A549 (cell line): ENCODE measurements at regions not wholly inside any gene's neighbourhood (a gene's known extent, or its start where the extent isn't known, plus 50 kb on each side); places are given as distances from the start of the nearest gene placed in this dataset.

Experiments
- ATAC-seq, 2 experiments: fragments of 200-7000 bp in 1 of 2; fragments of >200 bp in 1 of 2; cut with Nextera tagmentation in 1 of 2; cut with Tn5 transposase in 1 of 2; 3 replicates each; pipeline versions ENCODE4 v1.8.0 to v1.9.1; 2018 to 2020; ENCODE audit warnings: mild to moderate bottlenecking in 1 of 2, moderate library complexity in 1 of 2
- CTCF ChIA-PET: fragments of 300-600 bp; sonication (Branson Sonifier 250); formaldehyde crosslinking; extraction: SDS; loops from one replicate; lab custom pipeline; 2021; ENCODE audit warnings: antibody characterized with exemption, inconsistent platforms; lab: Yijun Ruan, JAX
- POLR2A ChIA-PET: fragments of 350-600 bp; formaldehyde crosslinking; extraction: SDS; loops from one replicate; lab custom pipeline; 2021; ENCODE audit warnings: antibody characterized with exemption, inconsistent platforms; lab: Yijun Ruan, JAX
- DNase-seq, 2 experiments: peaks; one replicate each; pipeline versions ENCODE4 v3.0.0 to v3.0.0-alpha.2; 2011 to 2016; ENCODE audit warnings: low read depth in 1 of 2, low spot score in 1 of 2
- FAIRE-seq: peaks from 2 replicates; lab custom pipeline; 2011; peaks lifted over from hg19 to GRCh38; lab: Jason Lieb, UNC
- H3K27ac ChIP-seq, 2 experiments: fragments of >200 bp; sonication (Bioruptor Twin); formaldehyde crosslinking; 3 replicates each; pipeline ENCODE4 v1.5.1; 2016 to 2017
- H3K4me1 ChIP-seq: fragments of >200 bp; sonication (Bioruptor Twin); formaldehyde crosslinking; 3 replicates; pipeline ENCODE4 v1.6.1; 2016
- H3K4me2 ChIP-seq: fragments of >200 bp; sonication (Bioruptor Twin); formaldehyde crosslinking; 3 replicates; pipeline ENCODE4 v1.6.1; 2016
- H3K4me3 ChIP-seq: fragments of >200 bp; sonication (Bioruptor Twin); formaldehyde crosslinking; 3 replicates; pipeline ENCODE4 v1.5.1; 2016
- H3K9me3 ChIP-seq: fragments of >200 bp; sonication (Bioruptor Twin); formaldehyde crosslinking; 3 replicates; pipeline ENCODE4 v1.6.1; 2016
- CBX2 ChIP-seq: fragments of 200-600 bp; sonication (generic); IDR thresholded peaks from 2 replicates; pipeline ENCODE4 v1.6.1; 2016; ENCODE audit warnings: low read depth, mild to moderate bottlenecking, borderline replicate concordance
- CEBPB ChIP-seq, 2 experiments: fragments of >200 bp in 1 of 2; sonication (Bioruptor Twin) in 1 of 2; formaldehyde crosslinking in 1 of 2; IDR thresholded peaks; 2 replicates each; pipeline ENCODE4 v1.6.1; 2012 to 2016
- EHF ChIP-seq: fragments of 250-450 bp; sonication (Bioruptor Pico); IDR thresholded peaks from 2 replicates; pipeline ENCODE4 v1.5.0; 2020; ENCODE audit warnings: mild to moderate bottlenecking
- EP300 ChIP-seq, 2 experiments: fragments of >200 bp; sonication (Bioruptor Twin); formaldehyde crosslinking; IDR thresholded peaks; 2 replicates in 1 of 2; 3 replicates in 1 of 2; pipeline ENCODE4 v1.6.1; 2016 to 2017
- FOSB ChIP-seq: fragments of 250-450 bp; sonication (Bioruptor Pico); IDR thresholded peaks from 2 replicates; pipeline ENCODE4 v1.5.0; 2020; ENCODE audit warnings: mild to moderate bottlenecking, moderate library complexity
- FOXS1 ChIP-seq: fragments of 250-450 bp; sonication (Bioruptor Pico); IDR thresholded peaks from 2 replicates; pipeline ENCODE4 v1.5.0; 2020; ENCODE audit warnings: mild to moderate bottlenecking, moderate library complexity
- HDAC2 ChIP-seq: fragments of 200-600 bp; sonication (generic); IDR thresholded peaks from 2 replicates; pipeline ENCODE4 v1.6.1; 2016
- HEYL ChIP-seq: fragments of 250-450 bp; sonication (Bioruptor Pico); IDR thresholded peaks from 2 replicates; pipeline ENCODE4 v1.8.0; 2021; ENCODE audit warnings: mild to moderate bottlenecking, moderate library complexity
- HOXA7 ChIP-seq: fragments of 250-450 bp; sonication (Bioruptor Pico); IDR thresholded peaks from 2 replicates; pipeline ENCODE4 v1.5.0; 2020; ENCODE audit warnings: mild to moderate bottlenecking, moderate library complexity
- HOXB13 ChIP-seq: fragments of 250-450 bp; sonication (Bioruptor Pico); IDR thresholded peaks from 2 replicates; pipeline ENCODE4 v1.5.0; 2020; ENCODE audit warnings: low read depth, mild to moderate bottlenecking, moderate library complexity
- JUN ChIP-seq, 2 experiments: fragments of >200 bp; sonication (Bioruptor Twin); formaldehyde crosslinking; IDR thresholded peaks; 2 replicates in 1 of 2; 3 replicates in 1 of 2; pipeline ENCODE4 v1.6.1; 2016 to 2017
- JUNB ChIP-seq: fragments of >200 bp; sonication (Bioruptor Twin); formaldehyde crosslinking; IDR thresholded peaks from 2 replicates; pipeline ENCODE4 v1.6.1; 2016
- KDM1A ChIP-seq: fragments of 200-600 bp; sonication (generic); IDR thresholded peaks from 2 replicates; pipeline ENCODE4 v1.6.1; 2016; ENCODE audit warnings: low read depth, mild to moderate bottlenecking
- KDM5A ChIP-seq: fragments of 200-600 bp; sonication (generic); IDR thresholded peaks from 2 replicates; pipeline ENCODE4 v1.6.1; 2016; ENCODE audit warnings: antibody characterized with exemption, mild to moderate bottlenecking
- MAFK ChIP-seq: fragments of 450-650 bp; IDR thresholded peaks from 2 replicates; pipeline ENCODE4 v1.6.1; 2014; ENCODE audit not compliant: partially characterized antibody
- NFE2L2 ChIP-seq: fragments of 150-350 bp; conservative IDR thresholded peaks from 2 replicates; pipeline ENCODE4 v1.6.1; 2014; ENCODE audit warnings: low read length
- NR3C1 ChIP-seq: fragments of >200 bp; sonication (Bioruptor Twin); formaldehyde crosslinking; IDR thresholded peaks from 3 replicates; pipeline ENCODE4 v1.6.1; 2017
- RNF2 ChIP-seq: fragments of 200-600 bp; sonication (generic); IDR thresholded peaks from 2 replicates; pipeline ENCODE4 v1.6.1; 2016; ENCODE audit warnings: low read depth, mild to moderate bottlenecking, antibody characterized with exemption, moderate library complexity, borderline replicate concordance
- SMC3 ChIP-seq: fragments of >200 bp; sonication (Bioruptor Twin); formaldehyde crosslinking; IDR thresholded peaks from 3 replicates; pipeline ENCODE4 v1.6.1; 2018; ENCODE audit warnings: inconsistent platforms
- SREBF2 ChIP-seq: fragments of 450-650 bp; IDR thresholded peaks from 2 replicates; pipeline ENCODE4 v1.6.1; 2014; ENCODE audit warnings: mild to moderate bottlenecking, moderate library complexity
- ZC3H11A ChIP-seq: fragments of 450-650 bp; IDR thresholded peaks from 2 replicates; pipeline ENCODE4 v1.6.1; 2014; ENCODE audit warnings: antibody characterized with exemption, mild to moderate bottlenecking
- ZFP36 ChIP-seq: fragments of 450-650 bp; IDR thresholded peaks from 2 replicates; pipeline ENCODE4 v1.6.1; 2014; ENCODE audit warnings: borderline replicate concordance; ENCODE audit not compliant: partially characterized antibody
- WGBS: methylation state at CpG from one replicate; pipeline ENCODE4 v1.1.6; 2017; ENCODE audit errors: missing lambda C conversion rate; 5-methylcytosine and 5-hydroxymethylcytosine counted together
- TF ChIP-seq, protein P1 (sequence below): fragments of 150-350 bp; IDR thresholded peaks from 2 replicates; pipeline ENCODE4 v1.6.1; 2014; ENCODE audit warnings: low read depth, mild to moderate bottlenecking, low read length
- TF ChIP-seq, protein P2 (sequence below): IDR thresholded peaks from 2 replicates; pipeline ENCODE4 v1.6.1; 2012
- TF ChIP-seq, protein P3 (sequence below): fragments of 200-600 bp; sonication (generic); IDR thresholded peaks from 2 replicates; pipeline ENCODE4 v1.6.1; 2016; ENCODE audit warnings: antibody characterized with exemption, mild to moderate bottlenecking, moderate library complexity
- TF ChIP-seq, protein P4 (sequence below): IDR thresholded peaks from 2 replicates; pipeline ENCODE4 v1.6.1; 2012

DNA sequence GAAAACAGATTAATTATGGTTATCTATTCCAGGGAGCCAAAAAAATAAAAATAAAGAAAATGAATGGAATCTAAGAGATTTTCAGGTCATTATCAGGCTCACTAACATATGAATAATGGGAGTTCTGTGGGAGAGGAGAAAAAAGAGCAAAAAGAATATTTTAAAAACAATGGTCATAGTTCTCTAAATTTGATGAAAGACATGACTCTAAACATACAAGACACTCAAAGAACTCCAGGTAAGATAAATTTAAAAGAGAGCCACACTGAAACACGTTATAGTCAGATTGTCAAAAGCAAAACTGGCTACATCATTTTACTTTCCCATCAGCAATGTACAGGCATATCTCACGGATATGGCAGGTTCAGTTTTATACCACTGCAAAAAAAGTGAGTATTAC is 520.0 kb downstream of the ANKRD50 start (continued):
- no peak for TF ChIP-seq MAFK
- TF ChIP-seq NR3C1: no peak
- TF ChIP-seq, protein P1, sequence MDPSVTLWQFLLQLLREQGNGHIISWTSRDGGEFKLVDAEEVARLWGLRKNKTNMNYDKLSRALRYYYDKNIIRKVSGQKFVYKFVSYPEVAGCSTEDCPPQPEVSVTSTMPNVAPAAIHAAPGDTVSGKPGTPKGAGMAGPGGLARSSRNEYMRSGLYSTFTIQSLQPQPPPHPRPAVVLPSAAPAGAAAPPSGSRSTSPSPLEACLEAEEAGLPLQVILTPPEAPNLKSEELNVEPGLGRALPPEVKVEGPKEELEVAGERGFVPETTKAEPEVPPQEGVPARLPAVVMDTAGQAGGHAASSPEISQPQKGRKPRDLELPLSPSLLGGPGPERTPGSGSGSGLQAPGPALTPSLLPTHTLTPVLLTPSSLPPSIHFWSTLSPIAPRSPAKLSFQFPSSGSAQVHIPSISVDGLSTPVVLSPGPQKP: no peak
- TF ChIP-seq ZC3H11A: no peak
- no peak for TF ChIP-seq SMC3
- TF ChIP-seq, all 56 proteins: peak for 0

DNA sequence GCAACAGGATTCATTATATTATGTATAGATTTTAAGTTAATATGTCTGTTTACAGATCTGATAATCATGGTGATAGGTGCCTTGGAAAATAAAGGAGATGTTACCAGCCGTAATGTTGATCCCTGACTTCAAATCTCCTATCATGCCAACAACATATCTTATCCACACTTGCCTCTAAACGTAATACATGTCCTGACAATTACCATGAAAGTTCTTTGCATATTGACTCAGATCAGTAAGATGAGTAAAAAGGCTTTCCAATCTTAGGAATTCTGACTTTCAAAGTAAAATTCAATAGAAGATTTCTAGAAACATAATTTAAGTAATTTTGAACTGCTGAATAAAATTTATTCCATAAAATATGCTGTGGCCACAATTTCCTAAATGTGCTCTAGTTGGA is 513.3 kb downstream of the ANKRD50 start:
- ChIA-PET CTCF (no interaction called here), POLR2A (no interaction called here)
- H3K9me3 ChIP-seq: no peaks in the 10 kb centered on the region
- ATAC-seq (no peak), FAIRE-seq (no peak), DNase-seq (no peak)
- H3K27ac ChIP-seq: no peak overlapping the region
- H3K4me3 ChIP-seq: no peak overlapping the region
- no peaks in the 10 kb centered on the region for H3K4me1 ChIP-seq
- no peak overlapping the region for H3K4me2 ChIP-seq
- WGBS: 75% methylated on average over 2 of the region's 2 CpGs
- no peak for TF ChIP-seq NFE2L2
- TF ChIP-seq EHF (CRISPR knock-in tag): no peak
- TF ChIP-seq FOXS1: no peak
- TF ChIP-seq ZFP36: no peak
- TF ChIP-seq FOSB (CRISPR knock-in tag): no peak
- no peak for TF ChIP-seq HDAC2
- no peak for TF ChIP-seq CEBPB (IDR thresholded peaks at IDR 0.05)
- TF ChIP-seq KDM5A: no peak

DNA sequence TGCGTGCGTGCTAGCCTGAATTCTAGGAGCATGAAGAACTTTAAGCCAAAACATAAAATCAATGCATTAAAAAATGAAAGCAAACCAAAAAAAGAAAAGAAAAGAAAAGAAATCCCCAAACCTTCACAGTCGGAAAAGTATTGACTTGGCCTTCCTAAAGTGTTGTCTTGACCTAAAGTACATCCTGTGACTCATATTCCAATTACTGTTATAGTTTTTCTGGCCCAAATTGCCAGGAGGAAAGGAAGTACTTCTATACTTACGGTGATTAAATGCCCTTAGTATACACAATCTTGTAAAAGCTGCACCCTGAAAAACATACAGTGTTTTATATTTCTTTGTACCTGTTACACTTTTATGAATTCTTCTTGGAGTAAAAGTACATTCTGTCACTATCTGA is 512.8 kb downstream of the ANKRD50 start:
- Histone ChIP-seq H3K4me2 (no peak overlapping the region), H3K4me3 (no peak overlapping the region), H3K9me3 (no peaks in the 10 kb centered on the region), H3K4me1 (no peaks in the 10 kb centered on the region), H3K27ac (no peak overlapping the region)
- no peak for FAIRE-seq
- CTCF ChIA-PET: no interaction called here
- no peak for DNase-seq
- POLR2A ChIA-PET: no interaction called here
- 52% methylated on average over 4 of the region's 4 CpGs for WGBS
- TF ChIP-seq, protein P2, sequence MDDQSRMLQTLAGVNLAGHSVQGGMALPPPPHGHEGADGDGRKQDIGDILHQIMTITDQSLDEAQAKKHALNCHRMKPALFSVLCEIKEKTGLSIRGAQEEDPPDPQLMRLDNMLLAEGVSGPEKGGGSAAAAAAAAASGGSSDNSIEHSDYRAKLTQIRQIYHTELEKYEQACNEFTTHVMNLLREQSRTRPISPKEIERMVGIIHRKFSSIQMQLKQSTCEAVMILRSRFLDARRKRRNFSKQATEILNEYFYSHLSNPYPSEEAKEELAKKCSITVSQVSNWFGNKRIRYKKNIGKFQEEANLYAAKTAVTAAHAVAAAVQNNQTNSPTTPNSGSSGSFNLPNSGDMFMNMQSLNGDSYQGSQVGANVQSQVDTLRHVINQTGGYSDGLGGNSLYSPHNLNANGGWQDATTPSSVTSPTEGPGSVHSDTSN: no peak
- TF ChIP-seq ZC3H11A (no peak), EP300 (IDR thresholded peaks at IDR 0.05) (no peak), SMC3 (no peak), KDM5A (no peak), HEYL (CRISPR knock-in tag) (no peak), HOXB13 (no peak), KDM1A (no peak), HOXA7 (no peak), CBX2 (no peak), JUNB (no peak)
- ATAC-seq: no peak

DNA sequence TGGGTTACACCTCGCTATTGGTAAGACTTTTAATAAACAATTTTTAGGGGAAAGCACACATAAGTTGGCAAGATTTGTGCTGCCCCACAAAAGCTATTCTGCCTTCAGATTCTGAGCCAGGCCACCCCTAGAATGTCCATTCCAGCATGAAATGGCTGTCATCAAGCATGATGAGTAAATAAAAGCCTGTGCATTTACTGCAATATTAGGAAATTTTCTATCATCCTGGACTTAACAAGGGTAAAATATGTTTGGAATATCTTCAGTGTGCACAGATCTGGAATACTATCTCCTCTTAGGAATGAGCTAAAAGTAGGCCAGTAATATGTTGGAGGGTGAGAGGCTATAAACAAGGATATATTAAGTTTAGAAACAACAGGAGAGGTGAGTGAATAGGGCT is 510.9 kb downstream of the ANKRD50 start:
- Histone ChIP-seq H3K9me3 (no peaks in the 10 kb centered on the region), H3K4me3 (no peak overlapping the region), H3K4me2 (no peak overlapping the region)
- ChIA-PET CTCF (no interaction called here), POLR2A (no interaction called here)
- ATAC-seq (no peak), DNase-seq (no peak), FAIRE-seq (no peak)
- WGBS: 63% methylated on average over 1 of the region's 1 CpG
- TF ChIP-seq, protein P3, sequence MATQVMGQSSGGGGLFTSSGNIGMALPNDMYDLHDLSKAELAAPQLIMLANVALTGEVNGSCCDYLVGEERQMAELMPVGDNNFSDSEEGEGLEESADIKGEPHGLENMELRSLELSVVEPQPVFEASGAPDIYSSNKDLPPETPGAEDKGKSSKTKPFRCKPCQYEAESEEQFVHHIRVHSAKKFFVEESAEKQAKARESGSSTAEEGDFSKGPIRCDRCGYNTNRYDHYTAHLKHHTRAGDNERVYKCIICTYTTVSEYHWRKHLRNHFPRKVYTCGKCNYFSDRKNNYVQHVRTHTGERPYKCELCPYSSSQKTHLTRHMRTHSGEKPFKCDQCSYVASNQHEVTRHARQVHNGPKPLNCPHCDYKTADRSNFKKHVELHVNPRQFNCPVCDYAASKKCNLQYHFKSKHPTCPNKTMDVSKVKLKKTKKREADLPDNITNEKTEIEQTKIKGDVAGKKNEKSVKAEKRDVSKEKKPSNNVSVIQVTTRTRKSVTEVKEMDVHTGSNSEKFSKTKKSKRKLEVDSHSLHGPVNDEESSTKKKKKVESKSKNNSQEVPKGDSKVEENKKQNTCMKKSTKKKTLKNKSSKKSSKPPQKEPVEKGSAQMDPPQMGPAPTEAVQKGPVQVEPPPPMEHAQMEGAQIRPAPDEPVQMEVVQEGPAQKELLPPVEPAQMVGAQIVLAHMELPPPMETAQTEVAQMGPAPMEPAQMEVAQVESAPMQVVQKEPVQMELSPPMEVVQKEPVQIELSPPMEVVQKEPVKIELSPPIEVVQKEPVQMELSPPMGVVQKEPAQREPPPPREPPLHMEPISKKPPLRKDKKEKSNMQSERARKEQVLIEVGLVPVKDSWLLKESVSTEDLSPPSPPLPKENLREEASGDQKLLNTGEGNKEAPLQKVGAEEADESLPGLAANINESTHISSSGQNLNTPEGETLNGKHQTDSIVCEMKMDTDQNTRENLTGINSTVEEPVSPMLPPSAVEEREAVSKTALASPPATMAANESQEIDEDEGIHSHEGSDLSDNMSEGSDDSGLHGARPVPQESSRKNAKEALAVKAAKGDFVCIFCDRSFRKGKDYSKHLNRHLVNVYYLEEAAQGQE: no peak
- TF ChIP-seq SREBF2 (no peak), RNF2 (no peak), JUN (IDR thresholded peaks at IDR 0.05) (no peak), HOXA7 (no peak), HDAC2 (no peak), HEYL (CRISPR knock-in tag) (no peak)
- TF ChIP-seq, protein P4, sequence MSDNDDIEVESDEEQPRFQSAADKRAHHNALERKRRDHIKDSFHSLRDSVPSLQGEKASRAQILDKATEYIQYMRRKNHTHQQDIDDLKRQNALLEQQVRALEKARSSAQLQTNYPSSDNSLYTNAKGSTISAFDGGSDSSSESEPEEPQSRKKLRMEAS: no peak
- TF ChIP-seq, protein P1: no peak
- TF ChIP-seq, all 56 proteins: peak for 0
- Histone ChIP-seq H3K4me1 (no peaks in the 10 kb centered on the region), H3K27ac (no peak overlapping the region)
